Astrocyte (in vitro differentiated cells and primary cell): ENCODE measurements at regions not wholly inside any gene's neighbourhood (a gene's known extent, or its start where the extent isn't known, plus 50 kb on each side); places are given as distances from the start of the nearest gene placed in this dataset.

Experiments
- DNase-seq: peaks from one replicate; pipeline ENCODE4 v3.0.0-alpha.2; 2010; ENCODE audit warnings: low read depth
- FAIRE-seq: peaks from 2 replicates; lab custom pipeline; 2011; peaks lifted over from hg19 to GRCh38; lab: Jason Lieb, UNC
- H2AFZ ChIP-seq: 2 replicates; pipeline ENCODE4 v1.6.0; 2012; ENCODE audit warnings: low read depth, low read length, inconsistent platforms
- H3K27ac ChIP-seq: 2 replicates; pipeline ENCODE4 v1.5.1; 2011; ENCODE audit warnings: low read depth, low read length, inconsistent platforms
- H3K27me3 ChIP-seq: 2 replicates; pipeline ENCODE4 v1.6.0; 2011; ENCODE audit warnings: low read length, inconsistent platforms; ENCODE audit not compliant: insufficient read depth
- H3K36me3 ChIP-seq: 2 replicates; pipeline ENCODE4 v1.5.1; 2011; ENCODE audit warnings: low read length, inconsistent platforms; ENCODE audit not compliant: insufficient read depth
- H3K4me1 ChIP-seq: 2 replicates; pipeline ENCODE4 v1.5.1; 2011; ENCODE audit warnings: low read length, inconsistent platforms; ENCODE audit not compliant: insufficient read depth
- H3K4me2 ChIP-seq: 2 replicates; pipeline ENCODE4 v1.6.0; 2012; ENCODE audit warnings: low read length, inconsistent platforms
- H3K4me3 ChIP-seq: 2 replicates; pipeline ENCODE4 v1.5.1; 2011; ENCODE audit warnings: low read depth, mild to moderate bottlenecking, low read length, inconsistent platforms; ENCODE audit not compliant: insufficient read depth
- H3K79me2 ChIP-seq: 2 replicates; pipeline ENCODE4 v1.6.0; 2012; ENCODE audit warnings: mild to moderate bottlenecking, low read length, inconsistent platforms; ENCODE audit not compliant: insufficient read depth
- H3K9ac ChIP-seq: 2 replicates; pipeline ENCODE4 v1.6.0; 2012; ENCODE audit warnings: mild to moderate bottlenecking, low read length, inconsistent platforms
- H3K9me3 ChIP-seq: 2 replicates; pipeline ENCODE4 v1.5.1; 2012; ENCODE audit warnings: low read depth, mild to moderate bottlenecking, low read length, inconsistent platforms; ENCODE audit not compliant: insufficient read depth
- H4K20me1 ChIP-seq: 2 replicates; pipeline ENCODE4 v1.6.0; 2012; ENCODE audit warnings: low read length, inconsistent platforms; ENCODE audit not compliant: insufficient read depth
- H3K27ac Mint-ChIP-seq: one replicate; pipeline ENCODE4 v1.8.0; 2021; ENCODE audit warnings: mild to moderate bottlenecking, mixed read lengths; ENCODE audit not compliant: unreplicated experiment
- H3K27me3 Mint-ChIP-seq: one replicate; pipeline ENCODE4 v1.8.0; 2021; ENCODE audit warnings: low read depth, mixed read lengths; ENCODE audit not compliant: unreplicated experiment
- H3K36me3 Mint-ChIP-seq: one replicate; pipeline ENCODE4 v1.8.0; 2021; ENCODE audit warnings: low read depth, mixed read lengths; ENCODE audit not compliant: unreplicated experiment
- H3K4me1 Mint-ChIP-seq: one replicate; pipeline ENCODE4 v1.8.0; 2021; ENCODE audit warnings: low read depth, mixed read lengths; ENCODE audit not compliant: unreplicated experiment
- H3K4me3 Mint-ChIP-seq: one replicate; pipeline ENCODE4 v1.8.0; 2021; ENCODE audit warnings: mild to moderate bottlenecking, moderate library complexity, mixed read lengths; ENCODE audit not compliant: unreplicated experiment
- H3K9me3 Mint-ChIP-seq: one replicate; pipeline ENCODE4 v1.8.0; 2021; ENCODE audit warnings: mild to moderate bottlenecking, mixed read lengths; ENCODE audit not compliant: unreplicated experiment
- CTCF ChIP-seq: IDR thresholded peaks from 2 replicates; pipeline ENCODE4 v1.5.1; 2011; ENCODE audit warnings: low read depth, mild to moderate bottlenecking, inconsistent platforms, low read length, moderate library complexity; ENCODE audit not compliant: insufficient read depth
- EZH2 ChIP-seq: IDR thresholded peaks from 2 replicates; pipeline ENCODE4 v1.6.1; 2012; ENCODE audit warnings: mild to moderate bottlenecking, low read length, inconsistent platforms; ENCODE audit not compliant: insufficient read depth

GRCh38 chr3:67979342-67979741 is 324.9 kb upstream of the SUCLG2 start:
- Mint-ChIP-seq H3K4me1 (no peaks in the 10 kb centered on the region), H3K27me3 (no peaks in the 10 kb centered on the region), H3K27ac (no peak overlapping the region), H3K9me3 (no peaks in the 10 kb centered on the region), H3K36me3 (no peaks in the 10 kb centered on the region), H3K4me3 (no peak overlapping the region)
- Histone ChIP-seq H2AFZ (no peak overlapping the region), H3K9ac (no peak overlapping the region), H3K27ac (no peak overlapping the region), H3K79me2 (no peaks in the 10 kb centered on the region), H3K9me3 (no peaks in the 10 kb centered on the region), H3K4me1 (no peaks in the 10 kb centered on the region), H4K20me1 (no peaks in the 10 kb centered on the region), H3K36me3 (no peaks in the 10 kb centered on the region), H3K4me3 (no peak overlapping the region), H3K4me2 (no peak overlapping the region), H3K27me3 (no peaks in the 10 kb centered on the region)
- TF ChIP-seq EZH2 = no peak
- no peak for TF ChIP-seq CTCF
- DNase-seq = no peak
- no peak for FAIRE-seq

GRCh38 chr3:67977762-67978161 is 323.4 kb upstream of the SUCLG2 start:
- Mint-ChIP-seq H3K27me3 (no peaks in the 10 kb centered on the region), H3K36me3 (no peaks in the 10 kb centered on the region), H3K4me3 (no peak overlapping the region), H3K9me3 (no peaks in the 10 kb centered on the region), H3K27ac (no peak overlapping the region), H3K4me1 (no peaks in the 10 kb centered on the region)
- Histone ChIP-seq H2AFZ (no peak overlapping the region), H3K79me2 (no peaks in the 10 kb centered on the region), H3K27ac (no peak overlapping the region), H3K4me1 (no peaks in the 10 kb centered on the region), H3K36me3 (no peaks in the 10 kb centered on the region), H3K4me2 (no peak overlapping the region), H3K4me3 (no peak overlapping the region), H3K9ac (no peak overlapping the region), H3K9me3 (no peaks in the 10 kb centered on the region), H4K20me1 (no peaks in the 10 kb centered on the region), H3K27me3 (no peaks in the 10 kb centered on the region)
- no peak for TF ChIP-seq CTCF
- no peak for TF ChIP-seq EZH2
- FAIRE-seq (no peak), DNase-seq (no peak)

- H3K36me3 Mint-ChIP-seq = no peaks in the 10 kb centered on the region
- DNase-seq = no peak
- no peaks in the 10 kb centered on the region for H3K4me1 Mint-ChIP-seq
- no peak overlapping the region for H3K4me3 ChIP-seq
- H2AFZ ChIP-seq = no peak overlapping the region
- H4K20me1 ChIP-seq = no peaks in the 10 kb centered on the region
- no peaks in the 10 kb centered on the region for H3K27me3 ChIP-seq
- H3K9me3 ChIP-seq = no peaks in the 10 kb centered on the region
- H3K79me2 ChIP-seq = no peaks in the 10 kb centered on the region
- H3K27me3 Mint-ChIP-seq = no peaks in the 10 kb centered on the region
- H3K36me3 ChIP-seq = no peaks in the 10 kb centered on the region
- H3K9me3 Mint-ChIP-seq = no peaks in the 10 kb centered on the region
- H3K27ac ChIP-seq = no peak overlapping the region
- H3K4me2 ChIP-seq = no peak overlapping the region
- no peak for FAIRE-seq
- H3K27ac Mint-ChIP-seq = no peak overlapping the region
- H3K9ac ChIP-seq = no peak overlapping the region
- H3K4me3 Mint-ChIP-seq = no peak overlapping the region
- TF ChIP-seq CTCF (no peak), EZH2 (no peak)
- no peaks in the 10 kb centered on the region for H3K4me1 ChIP-seq
Measured at GRCh38 chr3:67976663-67977062, 322.3 kb upstream of the SUCLG2 start.
